ENCODE measurements at regions not wholly inside any gene's neighbourhood (a gene's known extent, or its start where the extent isn't known, plus 50 kb on each side); places are given as distances from the start of the nearest gene placed in this dataset.

DNA sequence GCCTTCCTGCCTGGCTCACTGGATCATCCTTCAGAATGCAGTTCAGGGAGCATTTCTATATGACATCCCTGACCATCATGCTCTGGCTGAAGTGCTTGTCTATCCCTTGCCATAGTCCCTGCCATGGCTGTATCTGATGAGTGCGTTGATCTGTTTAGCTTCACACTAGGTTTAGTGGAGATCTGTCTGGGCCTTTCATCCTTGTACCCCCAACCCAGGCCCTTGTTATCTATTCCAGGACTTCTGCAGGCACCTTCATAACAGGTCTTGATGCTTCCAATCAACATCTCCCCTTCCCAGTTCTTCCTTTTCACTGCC is 102.4 kb downstream of the QRSL1 start:
- no peak overlapping the region for H3K9ac ChIP-seq (ENCODE audit: insufficient read depth, low read length)
- H2AFZ ChIP-seq (ENCODE audit: low read length): no peak overlapping the region
- H3K79me2 ChIP-seq (ENCODE audit: control insufficient read depth, insufficient read depth, low read length): no peaks in the 10 kb centered on the region
- TF ChIP-seq, protein P1, sequence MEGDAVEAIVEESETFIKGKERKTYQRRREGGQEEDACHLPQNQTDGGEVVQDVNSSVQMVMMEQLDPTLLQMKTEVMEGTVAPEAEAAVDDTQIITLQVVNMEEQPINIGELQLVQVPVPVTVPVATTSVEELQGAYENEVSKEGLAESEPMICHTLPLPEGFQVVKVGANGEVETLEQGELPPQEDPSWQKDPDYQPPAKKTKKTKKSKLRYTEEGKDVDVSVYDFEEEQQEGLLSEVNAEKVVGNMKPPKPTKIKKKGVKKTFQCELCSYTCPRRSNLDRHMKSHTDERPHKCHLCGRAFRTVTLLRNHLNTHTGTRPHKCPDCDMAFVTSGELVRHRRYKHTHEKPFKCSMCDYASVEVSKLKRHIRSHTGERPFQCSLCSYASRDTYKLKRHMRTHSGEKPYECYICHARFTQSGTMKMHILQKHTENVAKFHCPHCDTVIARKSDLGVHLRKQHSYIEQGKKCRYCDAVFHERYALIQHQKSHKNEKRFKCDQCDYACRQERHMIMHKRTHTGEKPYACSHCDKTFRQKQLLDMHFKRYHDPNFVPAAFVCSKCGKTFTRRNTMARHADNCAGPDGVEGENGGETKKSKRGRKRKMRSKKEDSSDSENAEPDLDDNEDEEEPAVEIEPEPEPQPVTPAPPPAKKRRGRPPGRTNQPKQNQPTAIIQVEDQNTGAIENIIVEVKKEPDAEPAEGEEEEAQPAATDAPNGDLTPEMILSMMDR (conservative IDR thresholded peaks at IDR 0.05 in 1 of 2, IDR thresholded peaks at IDR 0.05 in 1 of 2; ENCODE audit: low read depth in 1 of 2, low read length in 2 of 2): no peak
- TF ChIP-seq EZH2 (IDR thresholded peaks at IDR 0.05; ENCODE audit: low read length, missing control alignments): no peak
- H3K4me2 ChIP-seq (ENCODE audit: extremely low read depth, insufficient read depth, low read length): no peak overlapping the region
- H3K4me3 ChIP-seq (replicated peaks in 1 of 4; ENCODE audit: control extremely low read depth in 1 of 4, insufficient read depth in 1 of 4, low read depth in 3 of 4, low read length in 4 of 4): no peak overlapping the region
- H3K27me3 ChIP-seq (ENCODE audit: control insufficient read depth, insufficient read depth, low read length): no peaks in the 10 kb centered on the region
- H3K27ac ChIP-seq (ENCODE audit: insufficient read depth, low read length): no peak overlapping the region
- H3K36me3 ChIP-seq (ENCODE audit: control insufficient read depth, insufficient read depth, low read length): no peaks in the 10 kb centered on the region
- no peaks in the 10 kb centered on the region for H3K9me3 ChIP-seq (ENCODE audit: control insufficient read depth, insufficient read depth, low read depth, low read length)
- no peaks in the 10 kb centered on the region for H4K20me1 ChIP-seq (ENCODE audit: control insufficient read depth, extremely low read depth, insufficient read depth, low read length)
- DNase-seq (ENCODE audit: low read depth in 2 of 2): no peak
- H3K4me1 ChIP-seq (ENCODE audit: control insufficient read depth, extremely low read depth, insufficient read depth, low read length): no peaks in the 10 kb centered on the region

DNA sequence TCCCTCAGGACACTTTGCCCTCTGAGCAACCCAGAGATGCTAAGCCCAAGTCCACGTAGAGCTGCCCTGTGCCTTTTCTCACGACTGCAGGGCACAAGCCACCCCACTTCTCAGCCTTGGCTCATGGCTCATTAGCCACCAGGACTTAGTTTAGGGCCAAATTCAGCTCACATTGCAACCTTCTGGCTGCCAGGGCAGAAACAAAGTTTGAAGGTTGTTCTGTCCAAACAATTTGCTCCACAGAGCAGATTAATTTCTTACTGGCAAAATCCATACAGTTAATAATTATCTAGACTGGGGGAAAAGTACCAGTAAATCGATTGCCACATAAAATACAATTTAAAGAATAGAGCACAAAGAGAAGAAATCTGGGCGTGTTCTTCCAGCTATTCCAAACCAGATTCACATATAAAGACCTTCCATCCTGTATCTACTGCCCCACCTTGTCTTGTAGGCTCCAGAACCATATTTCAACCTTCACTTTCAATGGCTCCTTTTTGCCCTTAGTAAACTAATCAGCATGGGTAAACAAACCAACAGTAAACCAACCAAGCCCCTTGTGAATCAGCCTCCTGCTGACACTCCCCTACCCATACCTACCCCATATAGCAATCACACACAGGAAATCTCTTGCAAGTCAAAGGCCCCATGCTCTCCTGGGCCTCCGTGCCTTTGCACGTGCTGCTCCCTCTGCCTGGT is 101.9 kb downstream of the QRSL1 start:
- H4K20me1 ChIP-seq (ENCODE audit: control insufficient read depth, extremely low read depth, insufficient read depth, low read length): no peaks in the 10 kb centered on the region
- TF ChIP-seq EZH2 (IDR thresholded peaks at IDR 0.05; ENCODE audit: low read length, missing control alignments): no peak
- TF ChIP-seq, protein P1 (conservative IDR thresholded peaks at IDR 0.05 in 1 of 2, IDR thresholded peaks at IDR 0.05 in 1 of 2; ENCODE audit: low read depth in 1 of 2, low read length in 2 of 2): no peak
- H3K36me3 ChIP-seq (ENCODE audit: control insufficient read depth, insufficient read depth, low read length): no peaks in the 10 kb centered on the region
- H2AFZ ChIP-seq (ENCODE audit: low read length): no peak overlapping the region
- no peak overlapping the region for H3K27ac ChIP-seq (ENCODE audit: insufficient read depth, low read length)
- H3K9ac ChIP-seq (ENCODE audit: insufficient read depth, low read length): no peak overlapping the region
- H3K4me1 ChIP-seq (ENCODE audit: control insufficient read depth, extremely low read depth, insufficient read depth, low read length): no peaks in the 10 kb centered on the region
- no peaks in the 10 kb centered on the region for H3K79me2 ChIP-seq (ENCODE audit: control insufficient read depth, insufficient read depth, low read length)
- H3K4me2 ChIP-seq (ENCODE audit: extremely low read depth, insufficient read depth, low read length): no peak overlapping the region
- no peaks in the 10 kb centered on the region for H3K9me3 ChIP-seq (ENCODE audit: control insufficient read depth, insufficient read depth, low read depth, low read length)
- H3K27me3 ChIP-seq (ENCODE audit: control insufficient read depth, insufficient read depth, low read length): no peaks in the 10 kb centered on the region
- no peak for DNase-seq (ENCODE audit: low read depth in 2 of 2)
- no peak overlapping the region for H3K4me3 ChIP-seq (replicated peaks in 1 of 4; ENCODE audit: control extremely low read depth in 1 of 4, insufficient read depth in 1 of 4, low read depth in 3 of 4, low read length in 4 of 4)

DNA sequence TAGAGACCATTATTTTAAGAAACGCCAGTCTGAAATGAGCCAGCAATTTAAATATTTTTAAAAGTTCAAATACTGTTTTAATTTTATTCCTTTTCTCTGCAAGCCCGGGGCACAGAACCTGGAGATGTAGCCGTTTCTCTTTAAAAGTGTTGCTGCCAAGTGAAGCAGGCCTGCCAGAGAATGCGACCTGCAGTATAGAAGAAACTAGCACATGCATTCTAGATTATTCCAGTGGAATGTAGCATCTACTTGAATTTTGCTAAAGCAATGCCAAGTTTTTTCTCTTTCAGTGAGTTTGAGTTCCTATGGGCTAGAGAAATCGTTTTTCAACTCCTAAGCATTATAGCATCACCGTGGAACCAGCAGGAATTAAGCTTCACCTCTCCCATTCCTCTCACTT is 101.3 kb downstream of the QRSL1 start:
- H3K27me3 ChIP-seq (ENCODE audit: control insufficient read depth, insufficient read depth, low read length): no peaks in the 10 kb centered on the region
- no peaks in the 10 kb centered on the region for H4K20me1 ChIP-seq (ENCODE audit: control insufficient read depth, extremely low read depth, insufficient read depth, low read length)
- no peaks in the 10 kb centered on the region for H3K9me3 ChIP-seq (ENCODE audit: control insufficient read depth, insufficient read depth, low read depth, low read length)
- no peaks in the 10 kb centered on the region for H3K4me1 ChIP-seq (ENCODE audit: control insufficient read depth, extremely low read depth, insufficient read depth, low read length)
- H3K4me3 ChIP-seq (replicated peaks in 1 of 4; ENCODE audit: control extremely low read depth in 1 of 4, insufficient read depth in 1 of 4, low read depth in 3 of 4, low read length in 4 of 4): no peak overlapping the region
- no peak overlapping the region for H3K27ac ChIP-seq (ENCODE audit: insufficient read depth, low read length)
- H3K4me2 ChIP-seq (ENCODE audit: extremely low read depth, insufficient read depth, low read length): no peak overlapping the region
- no peak for DNase-seq (ENCODE audit: low read depth in 2 of 2)
- no peaks in the 10 kb centered on the region for H3K36me3 ChIP-seq (ENCODE audit: control insufficient read depth, insufficient read depth, low read length)
- no peak overlapping the region for H2AFZ ChIP-seq (ENCODE audit: low read length)
- no peak overlapping the region for H3K9ac ChIP-seq (ENCODE audit: insufficient read depth, low read length)
- TF ChIP-seq, protein P1 (conservative IDR thresholded peaks at IDR 0.05 in 1 of 2, IDR thresholded peaks at IDR 0.05 in 1 of 2; ENCODE audit: low read depth in 1 of 2, low read length in 2 of 2): no peak
- TF ChIP-seq EZH2 (IDR thresholded peaks at IDR 0.05; ENCODE audit: low read length, missing control alignments): no peak
- no peaks in the 10 kb centered on the region for H3K79me2 ChIP-seq (ENCODE audit: control insufficient read depth, insufficient read depth, low read length)
